K562 (cell line): ENCODE measurements at regions not wholly inside any gene's neighbourhood (a gene's known extent, or its start where the extent isn't known, plus 50 kb on each side); places are given as distances from the start of the nearest gene placed in this dataset.

Experiments
- ATAC-seq: fragments of 200-7000 bp; cut with Tn5 transposase; 3 replicates; pipeline ENCODE4 v1.9.1; 2020; ENCODE audit warnings: moderate library complexity
- BruUV-seq: library from RNA; stranded (reverse); fragments of 400-500 nt; replicated peaks from 2 replicates; lab custom pipeline; 2021; lab: Mats Ljungman, UMichigan
- CTCF ChIA-PET: fragments of 300-600 bp; formaldehyde crosslinking; extraction: SDS; loops from one replicate; lab custom pipeline; 2021; ENCODE audit warnings: low intra/inter-chr PET ratio; lab: Yijun Ruan, JAX
- POLR2A ChIA-PET: fragments of 300-600, 350-650 bp; sonication (Branson Sonifier 250); formaldehyde crosslinking; extraction: SDS; loops from one replicate; lab custom pipeline; 2021; ENCODE audit warnings: antibody characterized with exemption, inconsistent platforms; lab: Yijun Ruan, JAX
- DNase-seq, 4 experiments: peaks; one replicate each; pipeline versions ENCODE4 v3.0.0 to v3.0.0-alpha.2; 2011 to 2018; ENCODE audit warnings: low spot score in 3 of 4, mixed read lengths in 3 of 4; ENCODE audit errors: extremely low read depth in 1 of 4
- FAIRE-seq: peaks from 2 replicates; lab custom pipeline; 2011; peaks lifted over from hg19 to GRCh38; lab: Jason Lieb, UNC
- H2AFZ ChIP-seq: 2 replicates; pipeline ENCODE4 v1.6.0; 2011; ENCODE audit warnings: low read depth, low read length, control low read depth, inconsistent platforms
- H3K27ac ChIP-seq: fragments of 200-600 bp; 3 replicates; pipeline ENCODE4 v1.8.0; 2011; ENCODE audit warnings: low read depth, mild to moderate bottlenecking, control low read depth, inconsistent platforms, low read length, moderate library complexity, mixed read lengths; ENCODE audit errors: extremely low read depth
- H3K27me3 ChIP-seq, 2 experiments: fragments of 300-600 bp in 1 of 2; 2 replicates in 1 of 2; 3 replicates in 1 of 2; pipeline versions ENCODE4 v1.6.0 to v1.8.0; 2011; ENCODE audit warnings: inconsistent platforms in 2 of 2, low read length in 2 of 2, mild to moderate bottlenecking in 1 of 2, mixed read lengths in 1 of 2, moderate library complexity in 1 of 2; ENCODE audit not compliant: control insufficient read depth in 2 of 2, insufficient read depth in 2 of 2
- H3K36me3 ChIP-seq: fragments of 300-600 bp; 3 replicates; pipeline ENCODE4 v1.8.0; 2011; ENCODE audit warnings: mild to moderate bottlenecking, low read length, inconsistent platforms; ENCODE audit not compliant: control insufficient read depth, insufficient read depth
- H3K4me1 ChIP-seq, 2 experiments: fragments of 200-600 bp in 1 of 2; replicated peaks in 1 of 2; 2 replicates in 1 of 2; 3 replicates in 1 of 2; pipeline versions ENCODE4 v1.5.1 to v1.8.0; 2011; ENCODE audit warnings: inconsistent platforms in 2 of 2, low read length in 2 of 2, mild to moderate bottlenecking in 1 of 2, mixed read lengths in 1 of 2, moderate library complexity in 1 of 2; ENCODE audit not compliant: control insufficient read depth in 2 of 2, insufficient read depth in 2 of 2
- H3K4me2 ChIP-seq: 2 replicates; pipeline ENCODE4 v1.6.1; 2011; ENCODE audit warnings: low read length, control low read depth, inconsistent platforms, mixed read lengths; ENCODE audit not compliant: insufficient read depth
- H3K4me3 ChIP-seq: fragments of 200-600 bp; sonication (generic), shearing (Covaris generic); 2 replicates; pipeline ENCODE4 v1.5.1; 2016; ENCODE audit warnings: control low read depth, inconsistent platforms
- H3K79me2 ChIP-seq: fragments of 200-600 bp; 3 replicates; pipeline ENCODE4 v1.8.0; 2011; ENCODE audit warnings: low read length, inconsistent platforms; ENCODE audit not compliant: control insufficient read depth, insufficient read depth
- H3K9ac ChIP-seq, 2 experiments: 2 replicates each; pipeline versions ENCODE4 v1.6.0 to v1.6.1; 2011; ENCODE audit warnings: low read depth in 2 of 2, low read length in 2 of 2, control low read depth in 1 of 2, inconsistent platforms in 1 of 2, mild to moderate bottlenecking in 1 of 2, mixed read lengths in 1 of 2; ENCODE audit not compliant: insufficient read depth in 1 of 2
- H3K9me1 ChIP-seq: one replicate; pipeline ENCODE4 v1.6.0; 2011; ENCODE audit warnings: inconsistent platforms, mild to moderate bottlenecking, low read length, moderate library complexity; ENCODE audit not compliant: control insufficient read depth, insufficient read depth
- H3K9me3 ChIP-seq: replicated peaks from 2 replicates; pipeline ENCODE4 v1.5.1; 2011; ENCODE audit warnings: low read depth, low read length, inconsistent platforms; ENCODE audit not compliant: control insufficient read depth, insufficient read depth
- H4K20me1 ChIP-seq: replicated peaks from 2 replicates; pipeline ENCODE4 v1.6.1; 2011; ENCODE audit warnings: low read length, inconsistent platforms, mixed read lengths; ENCODE audit not compliant: control insufficient read depth, insufficient read depth
- ETV1 ChIP-seq: fragments of 450-650 bp; conservative IDR thresholded peaks from 2 replicates; pipeline ENCODE4 v1.6.1; 2016; ENCODE audit warnings: missing genetic modification characterization, control low read depth, low read depth, missing compliant biosample characterization
- KAT8 ChIP-seq: fragments of 450-650 bp; IDR thresholded peaks from 2 replicates; pipeline ENCODE4 v1.6.1; 2016; ENCODE audit warnings: low read depth, mild to moderate bottlenecking
- MEF2D ChIP-seq: conservative IDR thresholded peaks from 2 replicates; pipeline ENCODE4 v1.6.1; 2016; ENCODE audit warnings: low read depth, missing genetic modification characterization, missing compliant biosample characterization
- NCOA4 ChIP-seq: fragments of 450-650 bp; IDR thresholded peaks from 2 replicates; pipeline ENCODE4 v1.6.1; 2018; ENCODE audit warnings: mild to moderate bottlenecking; ENCODE audit not compliant: partially characterized antibody
- NFATC3 ChIP-seq: fragments of 450-650 bp; IDR thresholded peaks from 2 replicates; pipeline ENCODE4 v1.6.1; 2017; ENCODE audit warnings: mild to moderate bottlenecking
- TARDBP ChIP-seq: fragments of 450-650 bp; IDR thresholded peaks from 2 replicates; pipeline ENCODE4 v1.6.1; 2016
- WGBS: fragments of 100-300 bp; shearing (Covaris generic); methylation state at CpG from one replicate; pipeline ENCODE4 v1.1.6; 2016; ENCODE audit warnings: low coverage, mixed read lengths; ENCODE audit not compliant: insufficient coverage; ENCODE audit errors: missing lambda C conversion rate; 5-methylcytosine and 5-hydroxymethylcytosine counted together
- in situ Hi-C: fragments of 300-500 bp; cut with MboI; formaldehyde crosslinking; loops from 4 replicates; pipeline ENCODE4 v1.15.0; 2018; ENCODE audit warnings: inconsistent platforms, mixed read lengths
- intact Hi-C: fragments of 100-400 bp; cut with micrococcal nuclease; formaldehyde crosslinking; loops from 2 replicates; pipeline ENCODE4 v1.14.2; 2022
- TF ChIP-seq, protein P1 (sequence below): fragments of 250-450 bp; sonication (Bioruptor Pico); IDR thresholded peaks from 2 replicates; pipeline ENCODE4 v1.5.0; 2021
- TF ChIP-seq, protein P2 (sequence below): sonication (generic); formaldehyde crosslinking; IDR thresholded peaks from 2 replicates; pipeline ENCODE4 v1.8.0; 2023; ENCODE audit warnings: missing genetic modification reagents, mild to moderate bottlenecking, borderline replicate concordance
- TF ChIP-seq, protein P3 (sequence below): fragments of 450-650 bp; IDR thresholded peaks from 2 replicates; pipeline ENCODE4 v1.6.1; 2016; ENCODE audit warnings: antibody characterized with exemption

DNA sequence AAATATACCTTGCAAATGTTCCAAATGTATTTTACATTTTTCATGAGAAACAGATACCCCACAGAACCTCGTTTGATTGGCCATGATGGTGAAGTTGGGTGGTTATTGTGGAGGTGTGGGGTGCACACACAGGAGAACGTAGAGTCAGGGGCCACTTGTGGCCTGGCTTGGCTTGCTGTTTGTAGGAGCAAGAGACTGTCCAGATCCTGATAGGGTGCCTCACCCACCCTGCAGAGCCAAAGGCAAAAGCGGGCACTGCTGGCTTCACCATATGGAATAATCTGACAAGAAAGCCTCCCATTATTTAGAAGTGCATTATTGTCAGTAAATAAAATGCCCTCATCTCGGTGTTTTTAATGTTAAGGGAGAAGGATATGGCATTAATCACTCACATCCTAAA is 330.2 kb downstream of the TEX29 start:
- no peak for ATAC-seq
- 0% methylated on average over 4 of the region's 4 CpGs for WGBS

DNA sequence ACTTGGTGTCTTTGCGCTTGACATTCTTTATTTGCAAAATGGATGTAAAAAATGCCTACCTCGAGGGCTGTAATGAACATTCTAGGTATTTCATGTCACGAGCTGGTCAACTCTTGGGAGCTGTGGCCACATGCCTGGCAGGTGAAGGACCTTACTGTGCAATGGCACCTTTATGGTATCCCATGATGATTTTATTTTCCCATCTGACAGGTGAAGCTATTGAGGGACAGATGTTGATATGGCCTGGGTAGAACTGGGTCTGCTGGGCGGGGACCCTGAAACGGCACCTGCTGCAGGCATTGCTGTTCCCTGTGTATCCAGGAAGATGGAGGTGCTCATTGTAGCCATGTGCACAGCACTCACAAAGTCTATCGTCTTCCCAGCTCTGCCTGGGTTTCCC is 332.2 kb downstream of the TEX29 start:
- Histone ChIP-seq H3K27me3 (peaks cover 0 to 10% of the 10 kb centered on the region in 2 experiments; a peak in 1 of 5 replicates), H2AFZ (no peak overlapping the region), H3K9ac (no peak overlapping the region), H3K4me3 (no peak overlapping the region), H3K4me2 (no peak overlapping the region), H3K36me3 (no peaks in the 10 kb centered on the region), H3K27ac (no peak overlapping the region), H4K20me1 (no peaks in the 10 kb centered on the region), H3K4me1 (no peaks in the 10 kb centered on the region), H3K9me3 (no peaks in the 10 kb centered on the region), H3K79me2 (no peaks in the 10 kb centered on the region), H3K9me1 (no peaks in the 10 kb centered on the region)
- intact Hi-C loops (no loop called here), in situ Hi-C loops (no loop called here)
- FAIRE-seq: no peak
- BruUV-seq: no TSS peak
- POLR2A ChIA-PET: no interaction called here
- WGBS: 0% methylated on average over 5 of the region's 6 CpGs
- ATAC-seq: no peak
- CTCF ChIA-PET: no interaction called here
- no peak for DNase-seq
- TF ChIP-seq NFATC3 (no peak), NCOA4 (no peak), TARDBP (no peak)
- TF ChIP-seq, protein P1, sequence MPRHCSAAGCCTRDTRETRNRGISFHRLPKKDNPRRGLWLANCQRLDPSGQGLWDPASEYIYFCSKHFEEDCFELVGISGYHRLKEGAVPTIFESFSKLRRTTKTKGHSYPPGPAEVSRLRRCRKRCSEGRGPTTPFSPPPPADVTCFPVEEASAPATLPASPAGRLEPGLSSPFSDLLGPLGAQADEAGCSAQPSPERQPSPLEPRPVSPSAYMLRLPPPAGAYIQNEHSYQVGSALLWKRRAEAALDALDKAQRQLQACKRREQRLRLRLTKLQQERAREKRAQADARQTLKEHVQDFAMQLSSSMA (CRISPR knock-in tag): no peak
- TF ChIP-seq, protein P2, sequence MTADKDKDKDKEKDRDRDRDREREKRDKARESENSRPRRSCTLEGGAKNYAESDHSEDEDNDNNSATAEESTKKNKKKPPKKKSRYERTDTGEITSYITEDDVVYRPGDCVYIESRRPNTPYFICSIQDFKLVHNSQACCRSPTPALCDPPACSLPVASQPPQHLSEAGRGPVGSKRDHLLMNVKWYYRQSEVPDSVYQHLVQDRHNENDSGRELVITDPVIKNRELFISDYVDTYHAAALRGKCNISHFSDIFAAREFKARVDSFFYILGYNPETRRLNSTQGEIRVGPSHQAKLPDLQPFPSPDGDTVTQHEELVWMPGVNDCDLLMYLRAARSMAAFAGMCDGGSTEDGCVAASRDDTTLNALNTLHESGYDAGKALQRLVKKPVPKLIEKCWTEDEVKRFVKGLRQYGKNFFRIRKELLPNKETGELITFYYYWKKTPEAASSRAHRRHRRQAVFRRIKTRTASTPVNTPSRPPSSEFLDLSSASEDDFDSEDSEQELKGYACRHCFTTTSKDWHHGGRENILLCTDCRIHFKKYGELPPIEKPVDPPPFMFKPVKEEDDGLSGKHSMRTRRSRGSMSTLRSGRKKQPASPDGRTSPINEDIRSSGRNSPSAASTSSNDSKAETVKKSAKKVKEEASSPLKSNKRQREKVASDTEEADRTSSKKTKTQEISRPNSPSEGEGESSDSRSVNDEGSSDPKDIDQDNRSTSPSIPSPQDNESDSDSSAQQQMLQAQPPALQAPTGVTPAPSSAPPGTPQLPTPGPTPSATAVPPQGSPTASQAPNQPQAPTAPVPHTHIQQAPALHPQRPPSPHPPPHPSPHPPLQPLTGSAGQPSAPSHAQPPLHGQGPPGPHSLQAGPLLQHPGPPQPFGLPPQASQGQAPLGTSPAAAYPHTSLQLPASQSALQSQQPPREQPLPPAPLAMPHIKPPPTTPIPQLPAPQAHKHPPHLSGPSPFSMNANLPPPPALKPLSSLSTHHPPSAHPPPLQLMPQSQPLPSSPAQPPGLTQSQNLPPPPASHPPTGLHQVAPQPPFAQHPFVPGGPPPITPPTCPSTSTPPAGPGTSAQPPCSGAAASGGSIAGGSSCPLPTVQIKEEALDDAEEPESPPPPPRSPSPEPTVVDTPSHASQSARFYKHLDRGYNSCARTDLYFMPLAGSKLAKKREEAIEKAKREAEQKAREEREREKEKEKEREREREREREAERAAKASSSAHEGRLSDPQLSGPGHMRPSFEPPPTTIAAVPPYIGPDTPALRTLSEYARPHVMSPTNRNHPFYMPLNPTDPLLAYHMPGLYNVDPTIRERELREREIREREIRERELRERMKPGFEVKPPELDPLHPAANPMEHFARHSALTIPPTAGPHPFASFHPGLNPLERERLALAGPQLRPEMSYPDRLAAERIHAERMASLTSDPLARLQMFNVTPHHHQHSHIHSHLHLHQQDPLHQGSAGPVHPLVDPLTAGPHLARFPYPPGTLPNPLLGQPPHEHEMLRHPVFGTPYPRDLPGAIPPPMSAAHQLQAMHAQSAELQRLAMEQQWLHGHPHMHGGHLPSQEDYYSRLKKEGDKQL (CRISPR knock-in tag): no peak

More for the DNA sequence above, 330.2 kb downstream of the TEX29 start:
- Histone ChIP-seq H3K27ac (no peak overlapping the region), H3K9me1 (no peaks in the 10 kb centered on the region), H3K27me3 (no peaks in the 10 kb centered on the region; a peak in 1 of 5 replicates), H4K20me1 (no peaks in the 10 kb centered on the region), H3K4me1 (no peaks in the 10 kb centered on the region), H3K9ac (no peak overlapping the region), H3K4me2 (no peak overlapping the region), H2AFZ (no peak overlapping the region), H3K36me3 (no peaks in the 10 kb centered on the region), H3K79me2 (no peaks in the 10 kb centered on the region), H3K4me3 (no peak overlapping the region), H3K9me3 (no peaks in the 10 kb centered on the region)
- in situ Hi-C loops (no loop called here), intact Hi-C loops (no loop called here)
- CTCF ChIA-PET: no interaction called here
- TF ChIP-seq KAT8 (no peak), MEF2D (tag) (no peak), ETV1 (tag) (no peak)
- TF ChIP-seq, protein P3, sequence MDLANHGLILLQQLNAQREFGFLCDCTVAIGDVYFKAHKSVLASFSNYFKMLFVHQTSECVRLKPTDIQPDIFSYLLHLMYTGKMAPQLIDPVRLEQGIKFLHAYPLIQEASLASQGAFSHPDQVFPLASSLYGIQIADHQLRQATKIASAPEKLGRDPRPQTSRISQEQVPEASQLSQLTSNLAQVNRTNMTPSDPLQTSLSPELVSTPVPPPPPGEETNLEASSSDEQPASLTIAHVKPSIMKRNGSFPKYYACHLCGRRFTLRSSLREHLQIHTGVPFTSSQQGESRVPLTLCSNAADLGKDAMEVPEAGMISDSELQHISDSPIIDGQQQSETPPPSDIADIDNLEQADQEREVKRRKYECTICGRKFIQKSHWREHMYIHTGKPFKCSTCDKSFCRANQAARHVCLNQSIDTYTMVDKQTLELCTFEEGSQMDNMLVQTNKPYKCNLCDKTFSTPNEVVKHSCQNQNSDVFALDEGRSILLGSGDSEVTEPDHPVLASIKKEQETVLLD: no peak
- POLR2A ChIA-PET: no interaction called here
- DNase-seq: no peak
- BruUV-seq: no TSS peak
- FAIRE-seq: no peak
